HG02981 (cell line): ENCODE measurements at regions not wholly inside any gene's neighbourhood (a gene's known extent, or its start where the extent isn't known, plus 50 kb on each side); places are given as distances from the start of the nearest gene placed in this dataset.
A peak's percentile ranks its signal among the peaks of the same experiment; 100 is the strongest.

Experiments used
- ATAC-seq: cut with Tn5 transposase; IDR thresholded peaks from one replicate; pipeline ENCODE4 v1.9.1; 2021; ENCODE audit warnings: mild to moderate bottlenecking, moderate library complexity; ENCODE audit not compliant: unreplicated experiment

DNA sequence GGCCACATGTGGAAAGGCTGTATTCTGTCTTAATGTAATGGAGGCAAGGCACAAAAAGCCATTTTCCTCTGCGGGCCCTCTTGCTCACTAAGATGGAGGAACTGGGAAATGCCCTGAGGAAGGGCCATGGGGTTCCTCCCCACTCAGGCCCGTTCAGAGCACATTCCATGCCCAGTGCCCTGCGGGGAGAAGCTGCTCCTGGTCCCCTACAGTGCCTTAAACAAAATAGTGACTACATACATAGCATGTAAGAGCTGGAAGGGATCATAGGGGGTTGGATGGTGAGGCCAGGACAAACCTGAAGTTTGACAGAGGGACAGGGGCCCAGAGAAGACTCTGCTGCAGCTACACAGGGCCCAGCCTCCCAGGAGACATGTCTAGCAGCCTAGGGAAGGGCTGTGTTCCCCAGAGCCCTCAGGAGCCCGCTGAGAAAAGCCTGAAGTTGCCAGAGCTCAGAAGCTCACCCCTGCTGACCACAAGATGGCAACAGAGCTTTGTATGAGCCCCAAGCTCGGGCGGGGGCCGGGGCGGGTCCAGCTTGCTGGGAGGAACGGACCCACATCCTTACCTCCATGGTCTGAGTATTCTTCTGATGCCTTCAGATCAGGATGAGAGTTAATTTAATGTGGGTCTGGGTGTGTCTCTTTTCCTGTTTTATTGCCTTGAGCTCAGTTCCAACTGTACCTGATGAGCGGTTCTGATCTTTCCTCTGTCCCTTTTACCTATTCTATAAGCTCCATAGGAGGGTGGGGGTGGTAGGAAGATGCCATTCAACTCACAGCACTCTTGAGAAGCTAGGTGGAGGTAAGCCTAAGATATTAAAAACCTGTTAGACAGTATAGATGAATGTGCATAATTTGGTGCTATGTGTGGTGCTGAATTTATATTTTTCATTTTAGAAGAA is 242.9 kb downstream of the CDC5L start:
- no peak for ATAC-seq

GRCh38 chr6:44631968-44632367 is 244.5 kb downstream of the CDC5L start:
- ATAC-seq = no peak

DNA sequence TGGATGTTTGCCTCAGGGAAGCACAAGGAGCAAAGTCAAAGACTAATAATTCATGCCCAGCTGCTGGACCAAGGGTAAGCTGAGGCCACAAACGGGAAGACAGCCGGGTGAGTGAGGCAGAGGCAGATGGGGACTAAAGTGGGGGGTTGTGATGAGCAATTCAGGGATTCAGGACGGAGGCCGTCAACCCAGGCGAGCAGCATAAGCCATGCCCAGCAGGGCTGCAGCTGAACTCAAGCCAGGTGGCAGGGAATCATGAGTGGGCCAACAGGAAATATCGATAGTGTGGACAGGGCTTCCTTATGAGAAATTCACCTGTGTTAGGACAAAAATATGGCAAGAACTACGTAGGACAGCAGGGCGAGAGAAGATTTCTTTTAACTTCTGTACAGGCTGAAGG is 246.8 kb downstream of the CDC5L start:
- no peak for ATAC-seq

GRCh38 chr6:44635486-44635885 is 248.0 kb downstream of the CDC5L start:
- ATAC-seq = no peak

DNA sequence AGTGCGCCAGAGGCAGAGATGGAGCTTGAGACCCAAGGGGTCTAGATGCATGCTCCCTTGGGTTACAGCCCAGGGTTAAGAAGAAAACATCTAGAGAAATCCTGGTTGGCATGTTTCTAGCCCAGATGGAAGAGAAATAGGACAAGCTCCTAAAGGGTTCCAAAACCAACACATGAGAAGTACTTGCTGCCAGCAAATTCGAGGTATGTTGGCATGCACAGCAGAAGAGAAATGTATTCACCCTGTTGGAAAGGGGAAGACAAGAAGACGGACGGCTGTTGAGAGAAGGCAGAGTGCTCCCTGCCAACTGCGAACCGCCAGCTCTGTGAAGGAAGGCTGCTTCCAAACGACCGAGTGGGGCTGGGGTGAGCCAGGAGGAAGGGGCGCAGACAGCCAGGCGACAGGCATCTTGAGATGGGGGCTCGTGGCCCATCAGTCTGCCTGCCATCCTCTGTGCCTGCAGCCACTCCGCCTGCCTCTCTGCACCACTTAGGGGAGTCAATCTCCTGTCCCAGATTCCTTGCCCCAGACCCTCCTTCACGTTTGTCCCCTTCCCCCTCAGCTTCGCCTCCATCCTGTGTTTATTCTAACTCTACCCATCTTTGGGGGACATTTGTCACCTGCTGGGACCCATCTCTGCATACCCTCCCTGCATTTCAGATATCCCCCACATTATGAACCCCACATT is 249.2 kb downstream of the CDC5L start:
- ATAC-seq = no peak

- no peak for ATAC-seq
These were observed 254.0 kb downstream of the CDC5L start for GRCh38 chr6:44641344-44642031.

- ATAC-seq = no peak
These were observed 254.8 kb downstream of the CDC5L start for GRCh38 chr6:44642349-44642748.

- ATAC-seq = no peak
These were observed 255.5 kb downstream of the CDC5L start for GRCh38 chr6:44642870-44643522.

GRCh38 chr6:44645276-44645675 is 257.8 kb downstream of the CDC5L start:
- ATAC-seq = no peak

GRCh38 chr6:44646355-44646754 is 258.8 kb downstream of the CDC5L start:
- ATAC-seq = no peak

- ATAC-seq = no peak
These were observed 262.0 kb downstream of the CDC5L start for GRCh38 chr6:44649365-44650025.

DNA sequence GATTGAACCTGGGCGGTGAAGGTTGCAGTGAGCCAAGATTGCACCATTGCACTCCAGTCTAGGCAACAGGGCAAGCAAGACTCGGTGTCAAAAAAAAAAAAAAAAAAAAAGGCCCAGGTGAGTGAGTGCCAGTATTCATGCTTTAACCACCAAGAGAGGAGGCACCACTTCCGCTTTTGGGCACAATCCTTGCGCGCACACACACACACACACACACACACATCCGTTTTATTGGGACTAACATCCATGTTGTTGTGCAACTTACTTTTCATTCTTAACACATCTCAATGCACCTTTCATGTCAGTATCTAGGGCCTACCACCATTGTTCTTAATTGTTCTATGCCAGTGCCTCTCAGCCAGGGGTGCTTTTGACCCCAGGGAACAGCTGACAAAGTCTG is 263.0 kb downstream of the CDC5L start:
- ATAC-seq = no peak

GRCh38 chr6:44650947-44651346 is 263.4 kb downstream of the CDC5L start:
- no peak for ATAC-seq

GRCh38 chr6:44651604-44652003 is 264.1 kb downstream of the CDC5L start:
- ATAC-seq = no peak

- ATAC-seq = no peak
These were observed 265.0 kb downstream of the CDC5L start for GRCh38 chr6:44652547-44652946.

DNA sequence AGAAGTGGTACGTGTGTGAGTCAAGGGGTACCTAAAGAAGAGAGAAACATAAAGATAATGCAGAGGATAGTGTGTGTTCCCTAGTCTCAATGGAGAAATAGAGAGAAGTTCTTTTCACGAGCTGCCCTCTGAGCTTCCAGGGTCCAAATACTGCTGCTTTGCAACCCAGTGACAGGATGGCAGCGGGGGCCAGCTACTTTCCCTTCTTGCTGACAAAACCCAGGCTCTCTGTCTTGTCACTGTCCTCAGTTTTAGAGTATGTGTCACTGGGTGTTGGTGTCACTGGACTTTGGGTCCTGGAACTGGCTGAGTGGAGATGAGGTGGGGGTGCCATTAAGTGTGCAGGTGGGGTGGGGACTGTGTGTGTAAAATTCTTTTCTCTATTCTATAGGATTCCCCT is 265.6 kb downstream of the CDC5L start:
- no peak for ATAC-seq

DNA sequence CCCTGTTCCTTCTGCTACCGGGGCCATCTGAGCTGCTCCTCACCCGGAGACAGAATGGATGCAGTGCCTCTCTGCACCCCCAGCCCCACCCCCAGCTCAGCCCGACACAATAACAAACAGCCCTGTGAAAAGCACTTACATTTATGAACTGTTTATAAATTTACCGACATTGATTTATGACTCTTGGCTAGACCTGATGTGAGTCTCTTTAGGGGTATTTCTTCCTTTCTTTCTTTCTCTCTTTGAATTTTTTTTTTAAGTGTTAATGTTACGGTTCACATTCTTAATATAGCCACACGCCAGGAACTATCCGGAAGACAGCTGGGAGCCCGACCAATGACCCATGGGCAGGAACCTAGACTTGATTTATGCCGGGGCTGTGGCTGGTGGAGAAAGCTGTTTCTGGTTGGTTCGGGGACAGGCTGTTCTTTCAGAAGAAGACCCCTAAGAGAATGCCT is 266.3 kb downstream of the CDC5L start:
- ATAC-seq = no peak

- ATAC-seq = peak; percentile 58
These were observed 268.2 kb downstream of the CDC5L start for GRCh38 chr6:44655412-44656342.

DNA sequence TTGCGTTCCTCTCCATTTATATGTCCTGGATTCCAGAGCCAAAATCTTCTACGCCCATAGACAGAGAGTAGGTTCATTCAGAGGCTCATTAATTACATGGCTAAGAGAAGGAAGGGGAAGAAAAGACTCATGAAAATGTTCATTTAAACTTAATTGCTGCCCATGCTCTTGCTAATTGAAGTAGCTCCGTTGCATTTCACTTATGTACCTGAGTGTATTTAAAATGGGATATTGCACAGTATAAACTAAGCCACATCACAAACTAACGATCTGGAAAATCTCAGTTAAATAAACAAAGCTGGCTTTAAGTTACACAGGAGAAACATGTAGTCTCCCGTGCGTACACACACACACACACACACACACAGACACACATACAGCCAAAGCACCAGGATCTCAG is 269.2 kb downstream of the CDC5L start:
- ATAC-seq = no peak
